Activated CD8-positive, alpha-beta memory T cell treated with anti-CD3 and anti-CD28 coated beads, Interleukin-2, amount 50 U/mL, for 48 hours (primary cell): ENCODE measurements at regions not wholly inside any gene's neighbourhood (a gene's known extent, or its start where the extent isn't known, plus 50 kb on each side); places are given as distances from the start of the nearest gene placed in this dataset.
"Not testable (repeated sequence)": the region's sequence is repeated elsewhere in the genome, so short reads cannot be mapped to it uniquely, and the experiment has no call there.

Source experiments
- DNase-seq: peaks from one replicate; pipeline ENCODE4 v3.0.0-alpha.2; 2020

- DNase-seq = no peak
Measured at GRCh38 chr14:83893447-83893846, 1636.5 kb upstream of the FLRT2 start.

DNA sequence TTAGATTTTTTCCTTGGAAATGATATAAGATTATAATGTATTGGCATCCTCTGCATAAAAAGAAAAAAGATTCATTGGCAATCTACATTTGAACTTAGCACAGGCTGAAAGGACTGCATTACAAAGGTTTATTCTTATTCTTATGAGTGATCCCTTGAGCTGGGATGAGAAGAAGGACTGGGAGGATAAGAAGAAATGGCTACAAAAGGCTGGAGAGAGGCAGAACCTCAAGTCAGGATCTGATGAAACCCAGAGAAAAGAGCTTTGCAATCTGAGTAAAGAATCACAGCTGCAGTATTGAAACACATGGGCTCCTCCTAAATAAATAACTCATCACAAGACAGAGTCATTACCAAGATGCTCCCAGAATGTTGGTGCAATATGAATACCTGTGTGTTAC is 1635.4 kb upstream of the FLRT2 start:
- DNase-seq = no peak

- not testable (repeated sequence) for DNase-seq
Measured at GRCh38 chr14:83898558-83898957, 1631.4 kb upstream of the FLRT2 start.

DNA sequence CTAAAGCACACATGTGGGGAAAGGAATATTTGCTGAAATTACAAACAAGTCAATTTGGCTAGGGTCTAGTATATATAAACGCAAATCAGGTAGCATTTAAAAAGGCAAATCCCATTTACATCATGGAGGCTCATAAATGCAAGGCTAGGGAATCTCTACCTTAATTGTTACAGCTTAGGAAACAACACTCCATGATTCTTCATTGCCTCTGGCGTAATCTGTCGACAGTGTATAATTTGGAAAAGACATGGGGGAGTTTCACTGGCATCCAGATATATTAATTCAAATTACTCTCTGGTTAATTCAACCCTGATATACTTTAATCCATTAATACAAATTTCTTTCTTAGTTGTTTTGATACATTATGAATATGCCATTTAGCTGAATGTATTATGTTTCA is 1630.2 kb upstream of the FLRT2 start:
- no peak for DNase-seq

DNA sequence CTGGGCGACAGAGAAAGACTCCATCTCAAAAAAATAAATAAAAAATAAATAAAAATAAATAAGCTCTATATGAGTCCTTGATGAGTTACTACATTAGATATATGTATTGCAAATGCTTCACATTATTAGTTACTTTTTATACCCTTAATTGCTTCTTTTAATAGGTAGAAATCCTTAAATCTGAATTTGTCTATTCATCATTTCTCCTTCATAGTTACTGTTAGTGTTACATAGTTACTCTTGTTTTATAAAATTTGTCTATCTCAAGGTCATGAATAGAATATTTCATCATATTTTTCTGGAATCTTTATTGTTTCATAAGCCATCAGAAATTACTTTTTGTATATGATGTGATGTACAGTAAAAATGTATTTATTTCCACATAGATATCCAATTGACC is 1624.8 kb upstream of the FLRT2 start:
- no peak for DNase-seq

GRCh38 chr14:83908419-83908818 is 1621.5 kb upstream of the FLRT2 start:
- DNase-seq = no peak

DNA sequence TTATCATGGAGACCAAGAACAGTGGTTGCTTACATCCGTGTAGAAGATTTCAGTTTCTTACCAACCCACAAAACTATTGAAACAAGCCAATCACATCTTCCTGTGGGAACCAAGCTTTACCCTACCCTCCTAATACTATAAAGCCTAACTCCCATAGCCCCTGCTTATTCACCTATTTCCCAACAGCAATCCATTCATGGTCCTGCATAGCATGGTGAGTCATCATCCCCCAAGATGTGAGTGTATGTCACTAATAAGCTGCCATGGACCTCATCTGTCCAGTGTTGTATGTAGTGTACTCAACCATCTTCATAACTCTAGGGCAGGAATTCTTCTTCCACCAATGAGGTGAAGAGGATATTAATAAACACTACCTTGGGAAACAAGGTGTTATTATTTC is 1620.4 kb upstream of the FLRT2 start:
- DNase-seq = no peak

DNA sequence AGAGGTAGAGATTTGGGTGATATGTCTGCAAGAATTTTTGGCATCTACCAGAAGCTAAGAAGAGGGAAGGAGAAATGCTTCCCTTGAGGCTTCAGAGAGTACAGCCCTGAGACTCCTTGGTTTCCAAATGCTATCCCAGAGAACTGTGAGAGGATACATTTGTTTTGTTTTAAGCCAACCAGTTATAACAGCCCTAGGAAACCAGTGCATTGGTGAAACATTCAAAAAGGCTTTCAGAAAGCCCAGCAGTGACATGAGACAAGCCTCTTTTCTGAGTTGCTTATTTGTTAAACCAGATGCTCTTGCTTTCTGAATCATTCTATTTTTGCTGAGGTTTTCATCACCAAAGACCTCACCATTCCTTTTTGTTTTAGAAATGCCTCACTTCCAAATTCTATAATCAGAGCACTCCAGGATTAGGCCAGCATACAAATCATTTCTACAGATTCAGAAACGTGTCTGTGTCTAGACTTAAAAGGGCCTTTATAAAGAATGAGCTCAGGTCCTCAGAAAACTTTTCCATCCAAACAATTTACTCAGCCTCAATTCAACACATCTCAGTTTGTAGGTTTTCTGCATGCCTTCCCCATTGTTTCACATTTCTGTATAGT is 1617.8 kb upstream of the FLRT2 start:
- no peak for DNase-seq

GRCh38 chr14:83913476-83913875 is 1616.5 kb upstream of the FLRT2 start:
- no peak for DNase-seq

DNA sequence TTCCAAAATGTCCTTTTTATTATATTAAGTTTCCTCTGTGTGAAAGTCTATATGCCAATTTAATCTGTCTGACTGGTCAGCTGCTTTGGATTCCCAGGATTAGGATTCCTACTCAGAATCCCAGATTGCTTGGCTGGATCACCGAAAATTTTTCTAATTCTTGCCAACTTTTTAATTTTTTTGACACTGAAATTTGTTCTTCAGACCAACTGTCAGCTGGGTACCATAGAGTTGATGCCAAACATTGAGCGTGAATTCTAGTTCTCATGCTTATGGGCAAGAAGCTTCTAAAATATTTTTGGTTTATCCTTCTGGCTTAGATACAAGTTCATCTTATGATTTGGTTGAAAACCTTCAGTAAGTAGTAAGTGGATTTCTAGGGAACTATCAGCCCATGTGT is 1611.4 kb upstream of the FLRT2 start:
- DNase-seq = no peak

GRCh38 chr14:83919675-83920074 is 1610.3 kb upstream of the FLRT2 start:
- not testable (repeated sequence) for DNase-seq

DNA sequence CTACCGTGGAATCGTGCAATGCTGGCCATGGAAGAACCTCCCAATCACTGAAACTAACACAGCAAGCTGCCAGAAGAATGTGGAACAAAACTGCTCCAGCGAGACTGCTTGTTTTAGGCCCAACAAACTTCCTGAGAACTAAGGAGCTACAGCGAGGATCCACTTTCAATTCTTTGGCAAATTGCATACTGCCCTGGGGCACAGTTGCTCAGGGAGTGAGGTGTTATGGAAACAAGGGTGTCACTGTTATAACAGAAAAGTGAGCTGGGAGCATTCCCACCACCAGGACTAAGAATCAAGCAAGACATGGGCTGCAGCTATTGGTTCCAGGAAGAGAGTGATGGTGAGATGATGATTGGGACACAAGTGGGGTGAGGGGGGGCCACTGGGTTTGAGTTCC is 1606.1 kb upstream of the FLRT2 start:
- DNase-seq = no peak

- no peak for DNase-seq
Measured at GRCh38 chr14:83924259-83924658, 1605.7 kb upstream of the FLRT2 start.

DNA sequence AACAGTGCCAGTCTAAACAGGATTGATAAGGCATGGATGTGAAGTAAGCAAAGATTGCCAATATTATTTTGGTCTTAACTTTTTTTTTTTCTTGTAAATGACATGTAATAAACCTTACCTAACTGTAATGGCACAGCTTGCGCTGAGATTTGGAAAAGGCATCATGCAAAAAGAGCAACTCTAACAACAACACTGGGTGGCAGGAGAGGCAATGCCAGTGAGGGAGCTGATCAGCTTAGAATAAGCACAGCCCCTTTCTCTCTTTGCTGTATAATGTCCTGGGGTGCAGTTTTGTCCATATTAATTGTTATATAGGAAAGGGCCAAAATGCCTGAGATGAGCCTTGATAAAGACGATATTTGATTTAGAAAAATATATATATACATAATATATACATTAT is 1589.7 kb upstream of the FLRT2 start:
- DNase-seq = no peak

DNA sequence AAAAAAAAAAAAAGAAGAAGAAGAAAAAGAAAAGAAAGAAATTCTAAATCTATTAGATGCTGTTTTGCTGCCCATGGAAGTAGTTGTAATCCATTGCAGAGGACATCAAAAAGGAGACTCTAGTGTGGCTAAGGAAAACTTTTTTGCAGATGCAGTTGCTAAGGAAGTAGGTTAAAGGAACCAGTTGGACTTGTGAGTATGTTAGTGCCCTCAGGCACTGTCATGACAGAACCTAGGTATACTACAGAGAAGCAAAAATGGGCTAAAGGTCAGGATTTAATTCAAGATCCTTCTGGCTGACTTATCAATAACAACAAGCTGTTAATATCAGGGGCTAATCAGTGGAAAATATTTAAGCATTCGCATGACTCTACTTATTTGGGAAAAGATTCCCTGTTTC is 1571.6 kb upstream of the FLRT2 start:
- no peak for DNase-seq

DNA sequence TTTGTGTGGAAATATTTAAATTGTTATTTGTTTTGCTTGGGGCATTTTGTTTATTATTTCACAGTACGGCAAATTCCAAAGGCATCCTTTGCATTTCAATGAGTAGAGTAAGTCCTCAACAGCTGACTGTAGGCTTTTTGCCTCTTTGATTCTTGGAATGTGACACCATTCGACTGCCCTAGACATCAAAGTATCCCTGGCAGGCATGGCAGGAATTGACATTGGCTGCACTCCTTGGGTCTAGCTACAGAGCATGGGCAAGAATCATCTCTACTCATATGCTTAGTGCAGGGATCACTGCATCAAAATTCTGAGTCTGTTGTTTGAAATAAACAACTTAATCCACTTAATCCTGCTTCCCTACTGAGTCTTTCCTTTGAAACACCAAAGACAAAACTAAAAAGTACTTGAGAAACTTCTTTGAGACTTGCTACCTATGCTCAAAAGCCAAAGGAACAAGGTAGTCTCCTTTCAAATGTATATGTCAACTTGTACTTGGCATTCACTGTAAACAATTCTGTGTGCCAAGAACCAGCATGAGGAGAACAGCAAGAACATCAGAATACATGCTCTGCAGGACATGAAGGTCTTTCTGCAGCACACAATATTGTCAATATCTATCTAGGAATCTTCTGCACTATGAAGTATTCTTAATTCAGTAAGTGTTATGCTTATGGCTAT is 1569.0 kb upstream of the FLRT2 start:
- no peak for DNase-seq

- DNase-seq = no peak
Measured at GRCh38 chr14:83969998-83970397, 1559.9 kb upstream of the FLRT2 start.

DNA sequence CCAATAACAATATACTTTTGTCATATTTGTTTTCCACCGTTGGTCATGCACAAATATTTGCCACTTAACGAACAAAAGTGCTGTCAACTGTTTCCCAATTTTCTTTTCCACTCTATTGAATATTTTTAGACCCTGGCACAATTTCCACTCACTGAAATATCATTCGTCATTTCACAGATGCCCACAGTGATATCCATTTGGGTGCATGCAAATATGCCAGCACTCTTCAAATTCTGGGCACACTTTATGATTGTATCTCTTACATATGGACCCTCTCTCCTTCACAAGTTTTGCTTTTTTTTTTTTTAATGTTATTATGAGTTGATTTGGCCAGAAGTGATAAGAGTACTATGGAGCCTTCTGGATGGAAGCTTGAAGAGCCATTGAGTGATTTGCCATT is 1557.3 kb upstream of the FLRT2 start:
- DNase-seq = no peak

DNA sequence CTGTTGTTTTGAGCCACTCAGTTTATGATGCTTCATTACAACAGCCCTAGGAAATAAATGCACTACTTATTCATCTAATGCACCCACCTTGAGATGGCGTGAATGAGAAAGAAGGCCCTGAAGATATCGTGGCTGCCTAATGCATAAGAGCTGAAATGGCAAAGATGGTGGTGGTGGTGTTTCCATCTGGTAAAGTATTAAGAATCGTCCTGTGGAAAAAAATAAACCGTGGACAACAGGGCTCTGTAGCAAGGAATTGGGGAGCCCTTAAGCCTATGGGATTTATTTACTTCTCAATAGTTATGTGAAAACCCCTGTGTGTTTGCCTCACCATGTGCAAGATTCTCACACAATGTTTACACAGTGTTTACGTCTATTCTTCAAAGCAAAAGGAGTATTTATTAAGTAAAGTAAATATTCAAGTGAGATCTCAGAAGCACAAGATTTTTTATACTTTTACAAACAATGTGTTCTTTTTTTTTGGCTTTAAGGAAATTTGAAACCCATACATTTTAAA is 1555.2 kb upstream of the FLRT2 start:
- DNase-seq = no peak

DNA sequence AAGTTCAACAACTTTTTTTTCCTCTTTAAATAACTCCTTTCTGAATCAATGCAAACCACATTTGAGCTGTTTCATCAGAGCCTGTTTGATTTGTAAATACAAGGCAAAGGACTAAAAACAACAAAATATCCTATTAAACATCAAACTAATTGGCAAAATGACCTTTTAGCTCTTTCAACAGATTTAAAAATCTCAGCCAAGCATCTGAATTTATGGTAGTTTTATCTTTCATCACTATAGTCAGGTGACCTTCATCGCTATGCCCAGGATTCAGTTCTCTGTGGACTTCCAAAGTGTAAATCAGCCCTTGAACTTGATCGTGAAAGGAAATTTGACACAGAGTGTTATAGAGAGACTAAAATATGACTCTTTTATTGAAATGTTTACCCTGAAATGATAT is 1554.5 kb upstream of the FLRT2 start:
- no peak for DNase-seq

DNA sequence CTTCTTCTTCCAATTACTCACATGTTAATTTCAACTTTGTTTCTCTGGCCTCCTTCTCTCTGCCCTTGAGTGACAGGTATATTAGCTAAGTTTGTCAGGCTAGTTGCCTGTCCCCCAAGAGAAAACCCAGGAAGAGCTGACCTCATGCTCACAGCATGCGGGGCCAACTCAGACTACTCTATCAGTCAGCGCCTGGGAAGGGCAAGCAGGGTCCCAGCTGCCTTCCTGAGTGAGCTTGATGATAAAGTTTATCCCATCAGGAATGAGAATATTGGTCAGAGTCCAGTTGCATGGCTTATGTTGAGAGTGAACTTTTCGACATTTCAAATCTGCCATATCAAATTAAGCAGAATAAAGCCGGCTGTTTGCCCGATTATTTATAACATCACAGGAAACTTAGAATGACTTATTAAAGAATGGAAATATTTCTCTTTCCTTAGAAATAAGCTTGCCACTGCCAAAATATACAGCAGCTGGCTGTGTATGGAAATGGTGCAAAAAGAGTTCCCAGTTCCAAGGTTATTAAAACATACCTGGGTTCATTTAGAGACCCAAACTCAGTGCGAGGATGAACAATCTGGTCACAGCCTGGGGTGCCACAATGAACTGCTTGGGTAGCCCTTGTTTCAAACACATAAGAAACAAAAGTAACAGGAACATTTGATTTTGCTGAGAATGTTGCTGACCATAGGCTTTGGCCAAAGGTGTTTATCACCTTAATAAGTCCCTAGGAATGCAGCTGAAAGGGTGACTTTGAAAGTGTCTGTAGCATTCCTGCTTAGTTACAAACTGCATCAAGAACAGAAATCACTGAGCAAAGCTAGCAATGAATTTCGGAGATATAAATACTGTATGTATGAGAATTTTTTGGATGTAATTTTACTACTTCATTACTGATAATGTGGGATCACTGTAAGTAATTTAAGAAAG is 1553.8 kb upstream of the FLRT2 start:
- DNase-seq = no peak

GRCh38 chr14:83977583-83977982 is 1552.4 kb upstream of the FLRT2 start:
- no peak for DNase-seq

GRCh38 chr14:83981676-83982258 is 1548.2 kb upstream of the FLRT2 start:
- not testable (repeated sequence) for DNase-seq
